Astrocyte of the cerebellum (primary cell): ENCODE measurements at regions not wholly inside any gene's neighbourhood (a gene's known extent, or its start where the extent isn't known, plus 50 kb on each side); places are given as distances from the start of the nearest gene placed in this dataset.
A peak's percentile ranks its signal among the peaks of the same experiment; 100 is the strongest.
"Not testable (repeated sequence)": the region's sequence is repeated elsewhere in the genome, so short reads cannot be mapped to it uniquely, and the experiment has no call there.

Experiments used
- DNase-seq: peaks from one replicate; pipeline ENCODE4 v3.0.0-alpha.2; 2011; ENCODE audit warnings: low read depth
- H3K4me3 ChIP-seq: 2 replicates; pipeline ENCODE4 v1.5.1; 2011; ENCODE audit warnings: mild to moderate bottlenecking, low read depth, low read length, moderate library complexity
- CTCF ChIP-seq: IDR thresholded peaks from 2 replicates; pipeline ENCODE4 v1.5.1; 2012; ENCODE audit warnings: low read length, low read depth, moderate library complexity, mild to moderate bottlenecking; ENCODE audit errors: missing control alignments
- in situ Hi-C: cut with HindIII; loops from 2 replicates; pipeline ENCODE4 v1.10.0; 2017; ENCODE audit warnings: low sequenced_read_pairs

- TF ChIP-seq CTCF = peak; percentile 83
- H3K4me3 ChIP-seq = no peak overlapping the region
- in situ Hi-C loops = no loop called here
- peak; percentile 64 for DNase-seq
Measured at GRCh38 chr12:5171701-5172100, 128.0 kb downstream of the KCNA5 start.

GRCh38 chr12:5172886-5173285 is 129.2 kb downstream of the KCNA5 start:
- in situ Hi-C loops = no loop called here
- H3K4me3 ChIP-seq = no peak overlapping the region
- TF ChIP-seq CTCF = no peak
- no peak for DNase-seq

- H3K4me3 ChIP-seq = no peak overlapping the region
- in situ Hi-C loops = no loop called here
- no peak for DNase-seq
- no peak for TF ChIP-seq CTCF
Measured at GRCh38 chr12:5173511-5174011, 129.9 kb downstream of the KCNA5 start.

- H3K4me3 ChIP-seq, DNase-seq, in situ Hi-C loops: not testable (repeated sequence)
Measured at GRCh38 chr12:5175415-5175814, 131.7 kb downstream of the KCNA5 start.

- DNase-seq = no peak
- in situ Hi-C loops = no loop called here
- H3K4me3 ChIP-seq = no peak overlapping the region
- TF ChIP-seq CTCF = no peak
Measured at GRCh38 chr12:5176036-5176435, 132.4 kb downstream of the KCNA5 start.

- no peak overlapping the region for H3K4me3 ChIP-seq
- in situ Hi-C loops = no loop called here
- TF ChIP-seq CTCF = no peak
- no peak for DNase-seq
Measured at GRCh38 chr12:5177096-5177495, 133.4 kb downstream of the KCNA5 start.

GRCh38 chr12:5177731-5178130 is 134.1 kb downstream of the KCNA5 start:
- TF ChIP-seq CTCF = no peak
- DNase-seq = no peak
- H3K4me3 ChIP-seq = no peak overlapping the region
- in situ Hi-C loops = no loop called here
